SJSA1 (cell line): ENCODE measurements at regions not wholly inside any gene's neighbourhood (a gene's known extent, or its start where the extent isn't known, plus 50 kb on each side); places are given as distances from the start of the nearest gene placed in this dataset.
"Not testable (repeated sequence)": the region's sequence is repeated elsewhere in the genome, so short reads cannot be mapped to it uniquely, and the experiment has no call there.

Source experiments
- DNase-seq, 2 experiments: peaks; one replicate each; pipeline ENCODE4 v3.0.0-alpha.2; 2015 to 2020; ENCODE audit warnings: low spot score in 2 of 2, low read depth in 1 of 2
- H3K27ac ChIP-seq: fragments of 250-450 bp; sonication (Bioruptor Pico); 2 replicates; pipeline ENCODE4 v1.5.1; 2020; ENCODE audit warnings: mild to moderate bottlenecking, moderate library complexity
- H3K27me3 ChIP-seq: fragments of 250-450 bp; sonication (Bioruptor Pico); replicated peaks from 2 replicates; pipeline ENCODE4 v1.5.1; 2020; ENCODE audit warnings: mild to moderate bottlenecking, moderate library complexity
- H3K36me3 ChIP-seq: fragments of 250-450 bp; sonication (Bioruptor Pico); 2 replicates; pipeline ENCODE4 v1.5.1; 2020; ENCODE audit warnings: mild to moderate bottlenecking
- H3K4me1 ChIP-seq: fragments of 250-450 bp; sonication (Bioruptor Pico); replicated peaks from 2 replicates; pipeline ENCODE4 v1.6.1; 2021; ENCODE audit warnings: mild to moderate bottlenecking
- H3K4me3 ChIP-seq: fragments of 250-450 bp; sonication (Bioruptor Pico); 2 replicates; pipeline ENCODE4 v1.5.1; 2020; ENCODE audit warnings: mild to moderate bottlenecking
- H3K9me3 ChIP-seq: fragments of 250-450 bp; sonication (Bioruptor Pico); replicated peaks from 2 replicates; pipeline ENCODE4 v1.5.1; 2020; ENCODE audit warnings: mild to moderate bottlenecking

DNA sequence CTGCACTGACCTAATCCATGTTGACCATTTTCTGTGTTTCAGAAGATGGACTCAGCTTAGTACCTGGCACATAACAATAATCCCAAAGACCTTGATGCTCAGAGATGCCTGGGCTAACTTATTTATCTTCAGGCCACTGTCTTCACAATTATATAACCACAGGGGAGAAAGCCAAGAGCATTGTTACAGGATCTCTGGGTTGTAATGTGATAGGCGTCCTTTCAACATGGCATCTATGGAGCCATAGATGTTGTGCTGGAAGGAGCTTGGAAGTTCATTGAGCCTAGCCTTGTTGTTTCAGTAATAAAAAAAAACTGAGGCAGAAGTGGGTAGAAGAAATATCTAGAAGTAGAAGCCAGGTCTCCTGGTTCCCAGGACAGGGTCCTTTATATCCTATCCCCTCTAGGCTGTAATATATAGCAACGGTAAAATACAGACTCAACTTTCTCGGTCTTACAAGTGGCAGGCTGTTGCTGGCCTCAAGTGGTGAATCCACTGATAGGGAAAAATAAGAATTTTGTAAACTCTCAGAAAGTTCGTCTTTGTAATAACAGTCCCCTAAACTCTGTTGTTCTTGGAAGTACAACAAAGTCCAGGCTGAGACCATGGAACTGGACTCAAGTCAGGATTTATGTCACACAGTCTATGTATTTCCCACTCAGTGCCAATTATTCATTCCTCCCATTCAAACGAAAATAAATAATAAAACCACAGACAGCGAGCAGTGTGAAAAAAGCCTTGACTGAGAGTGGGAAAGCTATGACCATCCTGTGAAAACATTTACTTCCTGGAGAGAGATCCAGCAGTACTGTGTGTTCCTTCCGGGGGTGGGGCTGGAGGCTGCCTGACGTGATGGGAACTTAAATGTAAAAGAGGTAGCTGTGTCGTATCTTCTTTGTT lies 277.6 kb downstream of the REEP3 start:
- H3K27ac ChIP-seq = no peak overlapping the region
- H3K9me3 ChIP-seq = no peaks in the 10 kb centered on the region
- no peaks in the 10 kb centered on the region for H3K27me3 ChIP-seq
- peak; percentile 76 to 91 for DNase-seq
- peaks cover 6% of the 10 kb centered on the region for H3K4me1 ChIP-seq
- no peak overlapping the region for H3K4me3 ChIP-seq
- H3K36me3 ChIP-seq = no peaks in the 10 kb centered on the region

DNA sequence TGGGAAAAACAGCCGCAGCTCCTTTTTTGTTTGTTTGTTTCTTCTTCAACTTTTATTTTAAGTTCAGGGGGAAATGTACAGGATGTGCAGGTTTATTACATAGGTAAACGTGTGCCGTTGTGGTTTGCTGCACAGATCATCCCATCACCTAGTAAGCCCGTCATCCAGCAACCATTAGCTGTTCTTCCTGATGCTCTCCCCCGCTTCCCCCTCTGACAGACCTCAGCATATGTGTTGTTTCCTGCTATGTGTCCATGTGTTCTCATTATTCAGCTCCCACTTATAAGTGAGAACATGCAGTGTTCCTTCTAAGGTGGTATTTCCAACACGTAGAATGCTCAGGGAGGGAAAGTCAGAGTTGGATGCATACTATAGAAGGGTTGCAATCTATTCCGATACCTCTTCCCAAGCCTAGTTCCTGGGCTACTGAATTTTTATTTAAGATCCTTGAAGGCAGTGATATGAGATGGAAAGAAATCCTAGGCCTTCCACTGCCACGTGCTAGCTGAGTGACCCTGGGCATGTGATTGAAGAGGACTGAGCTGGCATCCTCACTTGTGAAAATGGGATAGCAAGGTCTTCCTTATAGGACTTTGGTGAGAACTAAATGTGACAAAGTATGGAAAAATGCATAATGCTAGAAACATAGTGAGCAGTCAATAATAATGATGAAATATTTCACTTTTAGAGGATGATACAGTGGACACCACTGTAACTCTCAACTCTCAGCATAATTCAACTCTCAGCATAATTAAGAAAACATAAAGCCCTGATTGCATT lies 278.5 kb downstream of the REEP3 start:
- Histone ChIP-seq H3K27me3 (no peaks in the 10 kb centered on the region), H3K4me3 (no peak overlapping the region), H3K4me1 (peaks cover 6% of the 10 kb centered on the region), H3K36me3 (no peaks in the 10 kb centered on the region), H3K27ac (no peak overlapping the region), H3K9me3 (no peaks in the 10 kb centered on the region)
- no peak for DNase-seq

DNA sequence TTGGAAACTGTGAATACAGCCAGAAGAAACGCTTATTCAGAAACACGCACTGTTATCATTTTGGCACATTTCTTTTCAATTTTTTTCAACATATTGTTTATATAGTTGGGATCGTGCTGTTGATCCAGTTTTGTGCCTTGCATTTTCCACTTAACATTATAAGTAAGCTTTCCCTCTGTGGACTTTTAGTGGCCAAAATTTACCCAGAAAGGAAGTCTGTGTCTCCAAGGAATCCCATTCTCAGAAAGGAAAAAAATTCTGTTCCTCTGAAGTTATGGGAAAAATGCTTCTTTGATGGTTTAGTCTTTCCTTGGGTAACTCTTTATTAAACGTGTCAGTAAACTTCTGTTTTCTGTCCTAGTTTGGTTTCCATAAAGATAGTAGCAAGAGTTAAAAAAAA lies 280.0 kb downstream of the REEP3 start:
- no peaks in the 10 kb centered on the region for H3K36me3 ChIP-seq
- no peak overlapping the region for H3K27ac ChIP-seq
- DNase-seq = no peak
- no peaks in the 10 kb centered on the region for H3K27me3 ChIP-seq
- H3K9me3 ChIP-seq = no peaks in the 10 kb centered on the region
- no peak overlapping the region for H3K4me3 ChIP-seq
- H3K4me1 ChIP-seq = peaks cover 6% of the 10 kb centered on the region

DNA sequence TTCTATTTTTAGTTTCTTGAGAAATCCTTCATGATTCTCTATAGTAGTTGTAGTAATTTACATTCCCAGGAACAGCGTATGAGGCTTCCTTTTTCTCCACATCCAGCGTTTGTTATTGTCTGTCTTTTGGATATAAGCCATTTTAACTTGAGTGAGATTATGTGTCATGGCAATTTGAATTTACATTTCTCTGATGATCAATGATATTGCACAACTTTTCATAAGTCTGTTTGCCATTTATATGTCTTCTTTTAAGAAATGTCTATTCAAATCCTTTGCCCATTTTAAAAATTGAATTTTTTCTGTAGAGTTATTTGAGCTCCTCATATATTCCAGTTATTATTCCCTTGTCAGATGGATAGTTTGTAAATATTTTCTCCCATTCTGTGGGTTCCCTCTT lies 285.1 kb downstream of the REEP3 start:
- Histone ChIP-seq H3K4me3 (no peak overlapping the region), H3K4me1 (no peaks in the 10 kb centered on the region), H3K27me3 (no peaks in the 10 kb centered on the region), H3K9me3 (no peaks in the 10 kb centered on the region), H3K36me3 (no peaks in the 10 kb centered on the region), H3K27ac (no peak overlapping the region)
- DNase-seq = no peak

DNA sequence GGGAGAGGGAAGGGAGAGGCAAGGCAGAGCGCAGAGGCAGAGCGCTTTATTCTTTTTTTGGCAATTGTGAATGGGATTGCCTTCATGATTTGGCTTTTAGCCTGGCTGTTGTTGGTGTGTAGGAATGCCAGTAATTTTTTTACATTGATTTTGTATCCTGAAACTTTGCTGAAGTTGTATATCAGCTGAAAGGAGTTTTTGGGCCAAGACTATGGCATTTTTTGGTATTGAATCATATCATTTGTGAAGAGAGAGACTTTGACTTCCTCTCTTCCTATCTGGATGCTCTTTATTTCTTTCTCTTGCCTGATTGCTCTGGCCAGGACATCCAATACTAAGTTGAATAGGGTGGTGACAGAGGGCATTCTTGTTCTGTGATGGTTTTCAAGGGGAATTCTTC lies 291.3 kb downstream of the REEP3 start:
- Histone ChIP-seq H3K36me3 (no peaks in the 10 kb centered on the region), H3K4me3 (no peak overlapping the region), H3K9me3 (no peaks in the 10 kb centered on the region), H3K27ac (no peak overlapping the region), H3K4me1 (no peaks in the 10 kb centered on the region), H3K27me3 (no peaks in the 10 kb centered on the region)
- DNase-seq = no peak

DNA sequence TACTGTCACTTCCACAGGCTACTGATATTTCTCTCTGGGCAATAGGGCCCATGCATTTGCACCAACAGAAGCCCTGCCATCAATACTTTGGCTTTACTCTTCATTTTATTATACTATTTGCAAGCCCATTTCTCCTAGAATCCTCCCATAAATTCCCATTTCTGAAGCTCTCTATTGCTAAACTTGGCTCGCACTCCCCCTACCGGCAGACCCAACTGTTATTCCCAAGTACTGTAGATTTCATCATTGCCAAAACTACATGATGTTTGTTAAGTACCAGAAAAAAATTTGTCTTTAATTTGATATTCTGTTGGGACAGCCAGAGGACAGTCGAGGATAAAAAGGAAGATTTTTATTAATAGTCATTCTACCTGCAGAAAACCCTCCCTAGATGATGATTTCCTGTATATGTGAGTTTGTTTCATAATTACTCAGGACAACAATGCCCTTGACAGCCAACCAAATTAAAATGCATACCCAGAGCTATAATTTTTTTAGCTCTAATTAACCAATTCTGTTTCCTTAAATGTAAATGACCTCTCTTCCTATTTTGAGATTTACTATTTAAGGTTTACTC lies 298.6 kb downstream of the REEP3 start:
- Histone ChIP-seq H3K9me3 (0 out of 2 replicates have a peak, but pooled peaks cover 3% of the 10 kb centered on the region), H3K27ac (no peak overlapping the region), H3K4me3 (no peak overlapping the region), H3K4me1 (no peaks in the 10 kb centered on the region), H3K27me3 (peaks cover 3% of the 10 kb centered on the region; the same call in 1 of the 2 replicates), H3K36me3 (no peaks in the 10 kb centered on the region)
- DNase-seq = peak; percentile 15 to 60

DNA sequence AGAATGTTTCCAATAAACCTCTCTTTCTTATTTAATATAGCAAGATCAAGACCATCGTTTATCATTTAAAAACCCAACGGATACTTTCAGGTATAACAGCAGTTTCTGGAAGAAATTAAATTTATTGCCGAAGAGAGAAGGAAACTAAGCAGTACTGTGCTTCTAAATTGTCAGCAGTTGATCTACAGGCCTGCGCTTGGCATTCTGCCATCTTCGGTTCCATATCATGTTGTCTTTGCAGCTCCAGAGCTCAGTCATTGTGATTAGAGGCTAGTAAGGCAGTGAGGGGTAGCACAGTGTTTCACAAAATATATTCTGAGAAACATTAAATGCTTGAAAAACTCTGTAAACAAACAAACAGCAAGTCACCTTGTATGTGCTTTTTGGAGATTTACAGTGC lies 301.3 kb downstream of the REEP3 start:
- no peak overlapping the region for H3K27ac ChIP-seq
- H3K36me3 ChIP-seq = no peaks in the 10 kb centered on the region
- H3K4me1 ChIP-seq = no peaks in the 10 kb centered on the region
- 0 out of 2 replicates have a peak, but pooled peaks cover 3% of the 10 kb centered on the region for H3K9me3 ChIP-seq
- H3K27me3 ChIP-seq = peaks cover 3% of the 10 kb centered on the region; the same call in 1 of the 2 replicates
- H3K4me3 ChIP-seq = no peak overlapping the region
- no peak for DNase-seq

DNA sequence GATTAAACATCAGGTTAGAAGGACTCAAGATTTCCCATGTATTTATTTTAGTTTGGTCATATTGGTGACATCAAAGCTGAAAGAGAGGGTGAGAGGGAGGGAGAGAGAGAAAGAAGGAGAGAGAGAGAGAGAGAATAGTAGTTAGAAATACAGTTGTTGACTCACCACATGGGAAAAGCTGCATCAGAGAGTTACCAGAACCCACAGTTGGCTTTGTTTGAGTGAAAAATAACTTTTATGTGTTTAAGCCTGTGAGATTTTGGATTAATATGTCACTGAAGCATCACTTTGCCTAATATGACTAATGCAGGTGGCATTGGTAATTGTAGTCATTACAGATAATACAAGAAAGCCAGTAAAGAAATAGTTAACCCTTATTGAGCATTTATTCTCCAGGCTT lies 303.9 kb downstream of the REEP3 start:
- no peak for DNase-seq
- H3K27ac ChIP-seq = no peak overlapping the region
- H3K4me3 ChIP-seq = no peak overlapping the region
- H3K4me1 ChIP-seq = no peaks in the 10 kb centered on the region
- no peaks in the 10 kb centered on the region for H3K36me3 ChIP-seq
- no peaks in the 10 kb centered on the region for H3K9me3 ChIP-seq
- H3K27me3 ChIP-seq = no peaks in the 10 kb centered on the region

DNA sequence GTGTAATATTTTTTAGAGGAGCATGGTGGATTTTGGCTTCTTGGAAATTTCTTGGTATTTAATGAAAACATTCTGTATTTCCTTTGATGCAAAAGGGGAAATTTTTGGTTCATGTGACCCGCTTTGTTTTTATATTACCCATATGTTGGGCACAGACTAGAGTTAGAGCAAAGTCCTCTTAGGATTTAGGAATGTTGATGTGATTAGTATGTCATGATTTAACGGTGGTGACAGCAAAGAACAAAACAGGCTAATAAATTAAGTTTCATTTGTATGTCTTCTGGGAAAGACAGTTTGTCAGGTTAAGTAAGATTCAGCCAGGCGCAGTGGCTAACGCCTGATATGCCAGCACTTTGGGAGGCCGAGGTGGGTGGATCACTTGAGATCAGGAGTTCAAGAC lies 304.6 kb downstream of the REEP3 start:
- Histone ChIP-seq H3K27ac (no peak overlapping the region), H3K9me3 (no peaks in the 10 kb centered on the region)
- DNase-seq = no peak

DNA sequence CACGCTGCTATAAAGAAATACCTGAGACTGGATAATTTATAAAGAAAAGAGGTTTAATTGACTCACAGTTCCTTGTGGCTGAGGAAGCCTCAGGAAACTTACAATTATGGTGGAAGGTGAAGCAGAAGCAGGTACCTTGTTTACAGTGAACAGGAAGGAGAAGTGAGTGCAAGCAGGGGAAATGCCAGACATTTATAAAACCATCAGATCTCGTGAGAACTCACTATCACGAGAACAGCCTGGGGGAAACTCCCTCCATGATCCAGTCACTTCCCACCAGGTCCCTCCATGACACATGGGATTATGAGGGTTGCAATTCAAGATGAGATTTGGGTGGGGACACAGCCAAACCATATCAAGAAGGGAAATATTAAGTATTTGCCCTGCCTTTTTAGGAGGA lies 305.8 kb downstream of the REEP3 start:
- H3K4me1 ChIP-seq, H3K4me3 ChIP-seq, H3K36me3 ChIP-seq, H3K9me3 ChIP-seq, DNase-seq, H3K27me3 ChIP-seq, H3K27ac ChIP-seq: not testable (repeated sequence)

More for the DNA sequence above, 304.6 kb downstream of the REEP3 start:
- H3K4me3 ChIP-seq = no peak overlapping the region
- no peaks in the 10 kb centered on the region for H3K27me3 ChIP-seq
- no peaks in the 10 kb centered on the region for H3K36me3 ChIP-seq
- no peaks in the 10 kb centered on the region for H3K4me1 ChIP-seq

DNA sequence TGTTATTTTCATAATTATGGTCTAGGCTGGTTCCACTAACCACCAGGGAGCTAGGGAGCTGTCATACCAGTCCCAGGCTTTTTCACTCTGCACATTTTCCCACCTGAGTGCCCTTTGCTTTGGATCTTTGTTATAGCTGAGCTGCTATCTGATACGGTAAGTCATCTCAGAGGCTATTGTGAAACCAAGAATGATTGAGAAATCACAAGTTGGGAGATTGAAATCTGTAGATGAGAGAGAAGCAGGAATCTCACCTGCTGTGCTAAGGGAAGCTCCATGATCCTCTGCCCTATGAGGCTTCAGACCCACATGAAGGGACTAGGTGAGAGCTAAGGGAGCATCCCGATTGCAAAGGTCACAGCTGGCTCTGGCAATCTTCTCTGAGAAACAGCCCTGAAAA lies 307.8 kb downstream of the REEP3 start:
- no peak overlapping the region for H3K27ac ChIP-seq
- H3K4me1 ChIP-seq = no peaks in the 10 kb centered on the region
- no peaks in the 10 kb centered on the region for H3K36me3 ChIP-seq
- DNase-seq = no peak
- H3K9me3 ChIP-seq = no peaks in the 10 kb centered on the region; the same call in 1 of the 2 replicates
- no peak overlapping the region for H3K4me3 ChIP-seq
- no peaks in the 10 kb centered on the region for H3K27me3 ChIP-seq

DNA sequence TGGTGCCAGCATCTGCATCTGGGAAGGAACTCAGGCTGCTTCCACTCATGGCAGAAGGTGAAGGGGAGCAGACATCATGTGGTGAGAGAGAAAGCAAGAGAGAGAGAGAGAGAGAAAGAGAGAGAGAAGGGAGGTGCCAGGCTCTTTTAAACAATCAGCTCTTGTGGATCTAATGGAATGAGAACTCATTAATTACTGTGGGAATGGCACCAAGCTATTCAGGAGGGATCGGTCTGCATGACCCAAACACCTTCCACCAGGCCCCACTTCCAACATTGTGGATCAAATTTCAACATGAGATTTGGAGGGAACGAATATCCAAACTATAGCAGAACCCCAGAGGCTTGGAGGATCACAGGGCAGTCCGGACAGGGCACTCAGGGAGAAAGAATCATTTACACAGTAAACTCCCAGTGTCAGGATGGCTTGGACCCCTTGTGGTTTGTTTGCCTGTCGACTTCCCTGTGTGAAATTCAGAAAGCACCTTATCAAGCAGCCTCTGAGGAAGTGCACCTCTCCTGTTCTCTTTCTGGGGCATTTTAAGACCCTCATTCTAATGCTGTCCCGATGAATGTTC lies 308.5 kb downstream of the REEP3 start:
- no peak overlapping the region for H3K4me3 ChIP-seq
- H3K9me3 ChIP-seq = no peaks in the 10 kb centered on the region; the same call in 1 of the 2 replicates
- H3K27me3 ChIP-seq = no peaks in the 10 kb centered on the region
- DNase-seq = no peak
- no peaks in the 10 kb centered on the region for H3K4me1 ChIP-seq
- no peaks in the 10 kb centered on the region for H3K36me3 ChIP-seq
- no peak overlapping the region for H3K27ac ChIP-seq

DNA sequence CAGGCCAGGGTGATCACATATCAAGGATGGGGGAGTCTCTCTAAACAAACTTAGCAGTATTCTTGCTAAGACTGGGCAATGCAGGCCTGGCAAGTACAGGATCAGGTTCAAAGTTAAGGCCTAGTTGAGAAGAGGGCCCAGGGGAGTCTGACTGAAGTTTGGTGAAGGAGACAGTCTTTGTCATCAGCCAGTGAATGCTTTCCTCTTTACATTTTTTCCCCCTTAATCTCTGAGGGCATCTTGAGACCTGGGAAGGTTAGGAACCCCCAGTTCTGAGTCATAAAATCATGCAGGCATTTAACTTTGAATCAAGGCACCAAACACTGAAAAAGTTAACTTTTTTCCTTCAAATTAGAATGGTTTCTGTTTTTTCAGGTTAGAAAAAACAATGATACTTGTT lies 311.5 kb downstream of the REEP3 start:
- no peaks in the 10 kb centered on the region; the same call in 1 of the 2 replicates for H3K9me3 ChIP-seq
- no peak overlapping the region for H3K4me3 ChIP-seq
- H3K27ac ChIP-seq = no peak overlapping the region
- no peaks in the 10 kb centered on the region for H3K4me1 ChIP-seq
- H3K36me3 ChIP-seq = no peaks in the 10 kb centered on the region
- no peaks in the 10 kb centered on the region for H3K27me3 ChIP-seq
- no peak for DNase-seq
